Endothelial cell of umbilical vein (primary cell): ENCODE measurements at regions not wholly inside any gene's neighbourhood (a gene's known extent, or its start where the extent isn't known, plus 50 kb on each side); places are given as distances from the start of the nearest gene placed in this dataset.

ENCODE experiments used
- BruUV-seq: library from RNA; stranded (reverse); fragments of 400-500 nt; replicated peaks from 2 replicates; lab custom pipeline; 2021; lab: Mats Ljungman, UMichigan
- CTCF ChIA-PET: fragments of 300-600, 350-600 bp; sonication (Branson Sonifier 250); formaldehyde crosslinking; loops from one replicate; lab custom pipeline; 2021; ENCODE audit warnings: antibody characterized with exemption, inconsistent platforms; lab: Charles Lee
- POLR2A ChIA-PET: fragments of 300-600, 350-600 bp; sonication (Branson Sonifier 250); formaldehyde crosslinking; loops from one replicate; lab custom pipeline; 2021; ENCODE audit warnings: antibody characterized with exemption, inconsistent platforms; lab: Charles Lee
- DNase-seq: peaks from one replicate; pipeline ENCODE4 v3.0.0-alpha.2; 2011; ENCODE audit warnings: low read depth, low spot score
- FAIRE-seq: peaks from 2 replicates; lab custom pipeline; 2011; peaks lifted over from hg19 to GRCh38; lab: Jason Lieb, UNC
- H2AFZ ChIP-seq: 2 replicates; pipeline ENCODE4 v1.6.0; 2012; ENCODE audit warnings: low read depth, low read length, control low read depth, inconsistent platforms
- H3K27ac ChIP-seq: 2 replicates; pipeline ENCODE4 v1.5.1; 2011; ENCODE audit warnings: low read depth, mild to moderate bottlenecking, control low read depth, low read length, moderate library complexity; ENCODE audit not compliant: insufficient read depth
- H3K27me3 ChIP-seq, 2 experiments: 2 replicates each; pipeline versions ENCODE4 v1.6.0 to v1.6.1; 2011; ENCODE audit warnings: low read length in 2 of 2, mixed read lengths in 1 of 2; ENCODE audit not compliant: control insufficient read depth in 2 of 2, insufficient read depth in 2 of 2
- H3K36me3 ChIP-seq, 2 experiments: 2 replicates in 1 of 2; 3 replicates in 1 of 2; pipeline ENCODE4 v1.5.1; 2011; ENCODE audit warnings: low read length in 2 of 2, mild to moderate bottlenecking in 1 of 2, moderate library complexity in 1 of 2; ENCODE audit not compliant: control insufficient read depth in 2 of 2, insufficient read depth in 2 of 2; ENCODE audit errors: extremely low read depth in 1 of 2
- H3K4me1 ChIP-seq: 3 replicates; pipeline ENCODE4 v1.5.1; 2011; ENCODE audit warnings: mild to moderate bottlenecking, low read length; ENCODE audit not compliant: control insufficient read depth, insufficient read depth; ENCODE audit errors: extremely low read depth
- H3K4me2 ChIP-seq: 2 replicates; pipeline ENCODE4 v1.6.1; 2011; ENCODE audit warnings: low read length, control low read depth, mixed read lengths; ENCODE audit not compliant: insufficient read depth
- H3K4me3 ChIP-seq, 3 experiments: fragments of 200-600 bp in 1 of 3; sonication (generic), shearing (Covaris generic) in 1 of 3; replicated peaks in 1 of 3; 2 replicates each; pipeline ENCODE4 v1.5.1; 2011 to 2016; ENCODE audit warnings: control low read depth in 3 of 3, low read length in 3 of 3, mild to moderate bottlenecking in 2 of 3, inconsistent platforms in 1 of 3, low read depth in 1 of 3, moderate library complexity in 1 of 3; ENCODE audit not compliant: insufficient read depth in 1 of 3
- H3K79me2 ChIP-seq: 2 replicates; pipeline ENCODE4 v1.6.0; 2012; ENCODE audit warnings: low read length, inconsistent platforms; ENCODE audit not compliant: control insufficient read depth, insufficient read depth
- H3K9ac ChIP-seq: replicated peaks from 2 replicates; pipeline ENCODE3; 2011; ENCODE audit warnings: low read length, control low read depth; ENCODE audit not compliant: insufficient read depth; ENCODE audit errors: extremely low read depth
- H3K9me1 ChIP-seq: replicated peaks from 3 replicates; pipeline ENCODE4 v1.6.0; 2011; ENCODE audit warnings: mild to moderate bottlenecking, low read length; ENCODE audit not compliant: control insufficient read depth, insufficient read depth; ENCODE audit errors: extremely low read depth
- H3K9me3 ChIP-seq: replicated peaks from 2 replicates; pipeline ENCODE4 v1.5.1; 2012; ENCODE audit warnings: low read length, inconsistent platforms; ENCODE audit not compliant: control insufficient read depth, insufficient read depth
- H4K20me1 ChIP-seq: replicated peaks from 2 replicates; pipeline ENCODE3; 2011; ENCODE audit warnings: mild to moderate bottlenecking, low read length; ENCODE audit not compliant: control insufficient read depth, insufficient read depth; ENCODE audit errors: extremely low read depth
- CTCF ChIP-seq, 2 donors: IDR thresholded peaks; 1 replicate in 1 of 2; 2 replicates in 1 of 2; pipeline ENCODE4 v1.5.1; 2011; ENCODE audit warnings: low read length in 2 of 2, mild to moderate bottlenecking in 2 of 2, moderate library complexity in 2 of 2, control low read depth in 1 of 2, inconsistent platforms in 1 of 2, low read depth in 1 of 2; ENCODE audit not compliant: insufficient read depth in 1 of 2; ENCODE audit errors: extremely low read depth in 1 of 2
- EZH2 ChIP-seq: IDR thresholded peaks from 2 replicates; pipeline ENCODE4 v1.6.1; 2012; ENCODE audit warnings: borderline replicate concordance, low read depth, mild to moderate bottlenecking, moderate library complexity, low read length, inconsistent platforms; ENCODE audit not compliant: severe bottlenecking
- FOS ChIP-seq: IDR thresholded peaks from 2 replicates; pipeline ENCODE4 v1.6.1; 2011; ENCODE audit warnings: mild to moderate bottlenecking, low read length, moderate library complexity, borderline replicate concordance; ENCODE audit not compliant: insufficient read depth
- GATA2 ChIP-seq: IDR thresholded peaks from 2 replicates; pipeline ENCODE4 v1.7.0; 2011; ENCODE audit warnings: low read depth, mild to moderate bottlenecking, moderate library complexity, mixed read lengths, low read length; ENCODE audit not compliant: insufficient read length, insufficient read depth
- JUN ChIP-seq: IDR thresholded peaks from 2 replicates; pipeline ENCODE4 v1.6.1; 2011; ENCODE audit warnings: borderline replicate concordance, low read depth; ENCODE audit not compliant: insufficient read length, insufficient read depth
- MAX ChIP-seq: IDR thresholded peaks from 2 replicates; pipeline ENCODE4 v1.6.1; 2011; ENCODE audit not compliant: insufficient read depth, insufficient read length
- MYC ChIP-seq: IDR thresholded peaks from one replicate; pipeline ENCODE4 v1.6.1; 2011; ENCODE audit warnings: mild to moderate bottlenecking, low read depth, low read length
- POLR2A ChIP-seq: IDR thresholded peaks from 2 replicates; pipeline ENCODE4 v1.6.1; 2012; ENCODE audit warnings: low read depth, mild to moderate bottlenecking, control low read depth, low read length
- POLR2AphosphoS5 ChIP-seq: IDR thresholded peaks from 2 replicates; pipeline ENCODE4 v1.6.1; 2012; ENCODE audit warnings: low read depth, mild to moderate bottlenecking, control low read depth, low read length, moderate library complexity; ENCODE audit not compliant: insufficient read depth
- dilution Hi-C: fragments of 300-500 bp; cut with MboI; formaldehyde crosslinking; loops from one replicate; pipeline ENCODE4 v1.15.0; 2019; ENCODE audit warnings: low sequenced_read_pairs; ENCODE audit not compliant: extremely low pct_ligation_motif_present
- intact Hi-C: fragments of 100-400 bp; cut with micrococcal nuclease; formaldehyde crosslinking; loops from one replicate; pipeline ENCODE4 v1.10.0; 2022

- no peaks in the 10 kb centered on the region for H3K79me2 ChIP-seq
- no TSS peak for BruUV-seq
- H4K20me1 ChIP-seq, result no peaks in the 10 kb centered on the region
- H3K4me3 ChIP-seq, result no peak overlapping the region
- ChIA-PET CTCF (no interaction called here), POLR2A (no interaction called here)
- no peak overlapping the region for H3K27ac ChIP-seq
- H3K9me1 ChIP-seq, result no peaks in the 10 kb centered on the region
- no peak overlapping the region for H2AFZ ChIP-seq
- intact Hi-C loops (no loop called here), dilution Hi-C loops (no loop called here)
- TF ChIP-seq GATA2 (no peak), POLR2A (no peak), MAX (no peak), MYC (no peak)
- H3K36me3 ChIP-seq, result no peaks in the 10 kb centered on the region
- no peaks in the 10 kb centered on the region for H3K4me1 ChIP-seq
- H3K4me2 ChIP-seq, result no peak overlapping the region
- FAIRE-seq (no peak), DNase-seq (no peak)
- no peaks in the 10 kb centered on the region for H3K9me3 ChIP-seq
- H3K9ac ChIP-seq, result no peak overlapping the region
- H3K27me3 ChIP-seq, result peaks cover 3 to 16% of the 10 kb centered on the region in 2 experiments
Observed at GRCh38 chr17:77527409-77527808, 386.6 kb downstream of the SEC14L1 start.

- H3K4me3 ChIP-seq, result no peak overlapping the region
- no peak overlapping the region for H3K9ac ChIP-seq
- dilution Hi-C loops (no loop called here), intact Hi-C loops (no loop called here)
- H3K27me3 ChIP-seq, result peaks cover 3 to 16% of the 10 kb centered on the region in 2 experiments
- H3K4me2 ChIP-seq, result no peak overlapping the region
- no peak for TF ChIP-seq JUN
- TF ChIP-seq EZH2, result no peak
- TF ChIP-seq POLR2AphosphoS5, result no peak
- no peak for TF ChIP-seq FOS
- no peak for TF ChIP-seq CTCF (IDR thresholded peaks at IDR 0.05; ENCODE audit: extremely low read depth in 1 of 2, insufficient read depth in 1 of 2, low read depth in 1 of 2, low read length in 2 of 2)
- TF ChIP-seq MAX, result no peak
- TF ChIP-seq POLR2A, result no peak
- TF ChIP-seq MYC, result no peak
- no peak for TF ChIP-seq GATA2
- no peaks in the 10 kb centered on the region for H3K79me2 ChIP-seq
- H3K9me1 ChIP-seq, result no peaks in the 10 kb centered on the region
- no peaks in the 10 kb centered on the region for H4K20me1 ChIP-seq
- no peaks in the 10 kb centered on the region for H3K9me3 ChIP-seq
- DNase-seq, result no peak
- H3K27ac ChIP-seq, result no peak overlapping the region
- no peak overlapping the region for H2AFZ ChIP-seq
- no peaks in the 10 kb centered on the region for H3K36me3 ChIP-seq
- no TSS peak for BruUV-seq
- ChIA-PET CTCF (no interaction called here), POLR2A (interaction anchor here (0.7 kb wide), 1 partner anchor 9 kb away, joined by 4 read pairs; no protein-coding TSS in a partner anchor)
- H3K4me1 ChIP-seq, result no peaks in the 10 kb centered on the region
- FAIRE-seq, result no peak
Observed at GRCh38 chr17:77527836-77528505, 387.2 kb downstream of the SEC14L1 start.
